ENCODE measurements at regions not wholly inside any gene's neighbourhood (a gene's known extent, or its start where the extent isn't known, plus 50 kb on each side); places are given as distances from the start of the nearest gene placed in this dataset.

DNA sequence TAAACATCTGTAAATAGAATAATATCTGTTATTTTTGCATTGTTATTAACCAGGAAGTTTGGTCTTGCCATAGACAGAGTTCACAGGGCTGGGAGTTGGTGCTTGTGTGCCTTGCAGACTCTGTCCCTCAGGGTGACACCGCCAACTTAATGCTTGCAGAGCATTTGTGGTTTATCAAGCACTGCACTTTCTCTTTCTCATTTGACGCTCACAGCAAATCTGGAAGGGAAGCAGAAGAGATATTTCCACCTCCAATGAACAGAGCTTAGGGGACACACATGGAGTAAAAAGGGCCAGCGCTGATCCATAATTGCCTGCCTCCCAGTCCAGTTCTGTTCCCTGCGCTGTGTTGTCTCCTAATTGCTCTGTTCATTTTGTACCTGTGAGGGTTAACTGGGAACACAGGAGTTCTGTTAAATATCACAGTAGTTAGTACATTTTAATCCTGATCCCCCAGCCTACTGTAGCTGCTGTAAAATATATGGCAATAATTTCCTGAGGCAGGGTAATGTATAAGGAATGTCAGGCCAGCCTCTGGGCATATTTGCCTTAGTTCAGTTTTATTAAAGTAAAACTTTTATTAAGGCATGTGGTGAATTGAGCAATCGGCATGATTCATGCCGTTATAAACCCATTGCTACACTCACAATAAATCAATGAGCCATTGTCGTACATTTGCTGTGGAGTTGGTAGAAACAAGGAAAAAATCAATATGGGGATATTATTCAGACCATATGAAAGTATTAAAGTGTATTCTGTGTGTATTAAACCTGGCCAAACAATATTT, 182.5 kb upstream of the OSR1 start:
- no peak overlapping the region for H3K4me3 ChIP-seq
- H3K9me3 ChIP-seq = no peaks in the 10 kb centered on the region
- H3K36me3 ChIP-seq = no peaks in the 10 kb centered on the region
- TF ChIP-seq, protein P1, sequence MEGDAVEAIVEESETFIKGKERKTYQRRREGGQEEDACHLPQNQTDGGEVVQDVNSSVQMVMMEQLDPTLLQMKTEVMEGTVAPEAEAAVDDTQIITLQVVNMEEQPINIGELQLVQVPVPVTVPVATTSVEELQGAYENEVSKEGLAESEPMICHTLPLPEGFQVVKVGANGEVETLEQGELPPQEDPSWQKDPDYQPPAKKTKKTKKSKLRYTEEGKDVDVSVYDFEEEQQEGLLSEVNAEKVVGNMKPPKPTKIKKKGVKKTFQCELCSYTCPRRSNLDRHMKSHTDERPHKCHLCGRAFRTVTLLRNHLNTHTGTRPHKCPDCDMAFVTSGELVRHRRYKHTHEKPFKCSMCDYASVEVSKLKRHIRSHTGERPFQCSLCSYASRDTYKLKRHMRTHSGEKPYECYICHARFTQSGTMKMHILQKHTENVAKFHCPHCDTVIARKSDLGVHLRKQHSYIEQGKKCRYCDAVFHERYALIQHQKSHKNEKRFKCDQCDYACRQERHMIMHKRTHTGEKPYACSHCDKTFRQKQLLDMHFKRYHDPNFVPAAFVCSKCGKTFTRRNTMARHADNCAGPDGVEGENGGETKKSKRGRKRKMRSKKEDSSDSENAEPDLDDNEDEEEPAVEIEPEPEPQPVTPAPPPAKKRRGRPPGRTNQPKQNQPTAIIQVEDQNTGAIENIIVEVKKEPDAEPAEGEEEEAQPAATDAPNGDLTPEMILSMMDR (IDR thresholded peaks at IDR 0.05) = no peak
- no peaks in the 10 kb centered on the region for H3K27me3 ChIP-seq (replicated peaks; ENCODE audit: insufficient read depth)
- H3K27ac ChIP-seq = no peak overlapping the region
- ATAC-seq (ENCODE audit: insufficient number of reproducible peaks, low FRiP score, low read depth) = no peak
- peaks cover 4 to 28% of the 10 kb centered on the region in 2 donors for H3K4me1 ChIP-seq (ENCODE audit: control insufficient read depth in 1 of 2, low read depth in 2 of 2)
- DNase-seq (ENCODE audit: low spot score) = no peak

DNA sequence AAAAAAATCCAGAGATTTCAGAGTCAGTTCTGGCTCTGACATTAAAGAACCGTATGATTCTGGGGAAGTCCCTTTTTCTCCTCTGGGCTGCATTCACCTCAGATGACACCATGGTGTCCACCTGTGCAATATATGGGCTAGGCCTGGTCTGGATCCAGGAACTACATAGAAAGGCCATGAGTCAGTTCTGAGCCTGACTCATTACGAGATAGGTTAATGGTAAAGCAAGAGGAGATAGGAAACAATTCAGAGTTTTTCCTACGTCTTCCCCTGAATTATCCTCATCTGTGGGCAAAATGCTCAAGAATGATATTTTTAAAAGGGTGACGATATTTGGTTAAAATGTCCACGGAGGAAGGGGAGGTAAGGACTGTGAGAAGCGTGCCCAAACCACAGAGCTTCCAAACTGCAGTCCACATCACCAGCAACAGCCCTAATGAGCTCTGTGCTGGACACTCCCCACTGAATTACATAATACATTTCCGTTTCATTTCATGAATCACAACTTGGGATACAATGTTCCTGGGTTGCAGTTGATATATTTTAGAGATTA, 180.1 kb upstream of the OSR1 start:
- H3K9me3 ChIP-seq = no peaks in the 10 kb centered on the region
- peak overlapping the region; percentile 31 for H3K4me3 ChIP-seq
- no peaks in the 10 kb centered on the region for H3K27me3 ChIP-seq (replicated peaks; ENCODE audit: insufficient read depth)
- H3K27ac ChIP-seq = peak overlapping the region; percentile 40 to 57
- H3K36me3 ChIP-seq = no peaks in the 10 kb centered on the region
- peaks cover 4 to 24% of the 10 kb centered on the region in 2 donors for H3K4me1 ChIP-seq (ENCODE audit: control insufficient read depth in 1 of 2, low read depth in 2 of 2)
- TF ChIP-seq, protein P1 (IDR thresholded peaks at IDR 0.05) = no peak
- DNase-seq (ENCODE audit: low spot score) (no peak), ATAC-seq (ENCODE audit: insufficient number of reproducible peaks, low FRiP score, low read depth) (peak; percentile 97)

DNA sequence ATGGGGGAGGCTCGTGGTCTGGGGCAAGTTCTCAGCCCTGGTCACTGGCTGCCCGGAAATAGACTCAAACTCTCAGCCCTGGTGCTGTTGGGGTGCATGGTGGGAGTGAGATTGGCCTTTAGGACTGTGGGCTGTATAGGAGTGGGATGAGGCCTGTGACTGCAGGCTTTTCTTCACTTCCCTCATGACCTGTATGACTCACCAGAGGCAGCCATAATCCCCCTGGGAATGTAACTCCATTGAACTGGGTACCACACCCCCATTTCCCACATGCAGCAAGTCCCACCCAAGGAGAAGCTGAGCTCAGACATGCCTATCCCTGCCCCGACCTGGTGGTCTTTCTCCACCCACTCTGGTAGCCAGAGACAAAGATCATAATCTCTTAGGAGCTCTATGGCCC, 177.7 kb upstream of the OSR1 start:
- Histone ChIP-seq H3K36me3 (no peaks in the 10 kb centered on the region), H3K9me3 (no peaks in the 10 kb centered on the region), H3K27me3 (replicated peaks; ENCODE audit: insufficient read depth) (no peaks in the 10 kb centered on the region), H3K27ac (no peak overlapping the region), H3K4me3 (no peak overlapping the region), H3K4me1 (ENCODE audit: control insufficient read depth in 1 of 2, low read depth in 2 of 2) (peaks cover 4 to 20% of the 10 kb centered on the region in 2 donors)
- TF ChIP-seq, protein P1 (IDR thresholded peaks at IDR 0.05) = no peak
- ATAC-seq (ENCODE audit: insufficient number of reproducible peaks, low FRiP score, low read depth) (no peak), DNase-seq (ENCODE audit: low spot score) (no peak)

DNA sequence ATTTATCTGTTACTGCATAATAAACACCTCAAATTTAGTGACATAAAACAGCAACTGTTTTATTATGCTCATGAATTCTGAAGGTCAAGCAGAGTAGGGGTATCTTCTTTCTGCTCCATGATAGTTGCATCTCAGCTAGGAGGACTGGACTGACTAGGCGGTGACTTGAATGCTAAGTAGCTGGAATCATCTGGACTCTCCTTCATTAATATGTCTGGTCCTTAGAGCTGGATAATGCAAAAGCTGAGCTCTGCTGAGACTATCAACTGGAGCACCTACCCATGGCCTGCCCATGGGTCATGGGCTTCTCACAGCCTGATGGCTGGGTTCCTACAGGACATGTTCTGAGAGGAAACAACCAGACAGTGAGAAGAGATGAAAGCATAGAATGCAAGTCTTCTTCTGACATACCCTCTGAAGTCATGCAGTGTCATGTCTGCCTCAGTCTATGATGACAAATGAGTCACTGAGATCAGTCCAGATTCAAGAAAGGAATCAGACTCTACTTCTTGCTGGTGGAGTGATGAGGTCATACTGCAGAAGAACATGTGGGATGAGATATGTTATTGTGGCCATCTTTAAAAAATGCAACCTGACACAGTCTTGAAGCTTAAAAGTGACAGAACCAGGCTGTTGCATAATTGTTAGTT, 174.2 kb upstream of the OSR1 start:
- ATAC-seq (ENCODE audit: insufficient number of reproducible peaks, low FRiP score, low read depth) = no peak
- H3K27ac ChIP-seq = no peak overlapping the region
- no peaks in the 10 kb centered on the region for H3K36me3 ChIP-seq
- TF ChIP-seq, protein P1 (IDR thresholded peaks at IDR 0.05) = no peak
- H3K4me3 ChIP-seq = no peak overlapping the region
- peaks cover 0 to 5% of the 10 kb centered on the region in 2 donors for H3K4me1 ChIP-seq (ENCODE audit: control insufficient read depth in 1 of 2, low read depth in 2 of 2)
- no peak for DNase-seq (ENCODE audit: low spot score)
- no peaks in the 10 kb centered on the region for H3K9me3 ChIP-seq
- H3K27me3 ChIP-seq (replicated peaks; ENCODE audit: insufficient read depth) = no peaks in the 10 kb centered on the region

DNA sequence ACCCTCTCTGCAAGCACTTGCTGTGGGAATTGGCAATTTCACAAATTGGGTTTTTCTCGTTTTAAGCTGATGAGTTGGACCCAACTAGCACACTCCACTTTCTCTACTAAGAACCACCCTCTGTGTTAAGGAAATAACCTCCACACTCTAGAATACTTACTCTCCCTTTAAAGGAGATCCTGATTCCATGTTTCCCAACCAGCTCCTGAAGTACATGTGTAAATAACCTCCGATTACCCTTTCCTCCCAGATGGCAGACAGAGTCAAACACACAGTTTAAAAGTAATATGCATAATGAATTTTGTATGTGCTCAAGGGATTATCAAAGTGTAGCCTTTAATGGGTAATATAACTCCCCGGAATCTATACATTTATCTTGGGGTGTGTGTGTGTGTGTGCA, 171.3 kb upstream of the OSR1 start:
- Histone ChIP-seq H3K27ac (no peak overlapping the region), H3K27me3 (replicated peaks; ENCODE audit: insufficient read depth) (no peaks in the 10 kb centered on the region), H3K36me3 (no peaks in the 10 kb centered on the region), H3K4me1 (ENCODE audit: control insufficient read depth in 1 of 2, low read depth in 2 of 2) (peaks cover 4 to 13% of the 10 kb centered on the region in 2 donors), H3K4me3 (no peak overlapping the region), H3K9me3 (no peaks in the 10 kb centered on the region)
- DNase-seq (ENCODE audit: low spot score) (no peak), ATAC-seq (ENCODE audit: insufficient number of reproducible peaks, low FRiP score, low read depth) (no peak)
- TF ChIP-seq, protein P1 (IDR thresholded peaks at IDR 0.05) = no peak

All from thoracic aorta (tissue), 2 donors.